Suprapubic skin (tissue), 4 donors: ENCODE measurements at regions not wholly inside any gene's neighbourhood (a gene's known extent, or its start where the extent isn't known, plus 50 kb on each side); places are given as distances from the start of the nearest gene placed in this dataset.

Experiments
- DNase-seq, 2 donors: peaks; one replicate each; pipeline ENCODE4 v3.0.0-alpha.2; 2019; ENCODE audit warnings: low spot score in 2 of 2
- H3K27ac ChIP-seq: fragments of 200-600 bp; sonication (generic); one replicate; pipeline ENCODE4 v1.5.1; 2019
- H3K27me3 ChIP-seq: fragments of 200-600 bp; sonication (generic); one replicate; pipeline ENCODE4 v1.5.1; 2019
- H3K36me3 ChIP-seq: fragments of 200-600 bp; sonication (generic); one replicate; pipeline ENCODE4 v1.5.1; 2019
- H3K4me1 ChIP-seq: fragments of 200-600 bp; sonication (generic); one replicate; pipeline ENCODE4 v1.5.1; 2019
- H3K4me3 ChIP-seq: fragments of 200-600 bp; sonication (generic); one replicate; pipeline ENCODE4 v1.5.1; 2019; ENCODE audit warnings: mild to moderate bottlenecking
- H3K9me3 ChIP-seq: fragments of 200-600 bp; sonication (generic); one replicate; pipeline ENCODE4 v1.5.1; 2019
- CTCF ChIP-seq, 2 donors: fragments of 200-600 bp in 1 of 2; fragments of 450-650 bp in 1 of 2; sonication (generic) in 1 of 2; IDR thresholded peaks; one replicate each; pipeline ENCODE4 v1.5.1; 2016 to 2019; ENCODE audit warnings: antibody characterized with exemption in 2 of 2, mild to moderate bottlenecking in 1 of 2, moderate library complexity in 1 of 2
- EP300 ChIP-seq: sonication (generic); formaldehyde crosslinking; IDR thresholded peaks from one replicate; pipeline ENCODE4 v1.6.1; 2017; ENCODE audit warnings: antibody characterized with exemption
- POLR2A ChIP-seq, 2 donors: fragments of 450-650 bp; IDR thresholded peaks; one replicate each; pipeline ENCODE4 v1.6.1; 2017; ENCODE audit warnings: antibody characterized with exemption in 2 of 2, mild to moderate bottlenecking in 2 of 2, moderate library complexity in 2 of 2
- POLR2AphosphoS5 ChIP-seq, 3 donors: sonication (generic); formaldehyde crosslinking; IDR thresholded peaks; one replicate each; pipeline ENCODE4 v1.6.1; 2017; ENCODE audit warnings: antibody characterized with exemption in 3 of 3
- WGBS: methylation state at CpG from one replicate; pipeline ENCODE4 v1.1.5; 2018; 5-methylcytosine and 5-hydroxymethylcytosine counted together

GRCh38 chr15:93989440-93989998 is 241.8 kb upstream of the MCTP2 start:
- no peak overlapping the region for H3K27ac ChIP-seq
- H3K4me1 ChIP-seq: no peaks in the 10 kb centered on the region
- H3K27me3 ChIP-seq: no peaks in the 10 kb centered on the region
- TF ChIP-seq POLR2A (IDR thresholded peaks at IDR 0.05) (no peak), CTCF (IDR thresholded peaks at IDR 0.05) (no peak), EP300 (no peak), POLR2AphosphoS5 (IDR thresholded peaks at IDR 0.05) (no peak)
- no peaks in the 10 kb centered on the region for H3K9me3 ChIP-seq
- 88% methylated on average over 4 of the region's 4 CpGs for WGBS
- H3K4me3 ChIP-seq: no peak overlapping the region
- no peak for DNase-seq
- no peaks in the 10 kb centered on the region for H3K36me3 ChIP-seq

GRCh38 chr15:93987068-93987467 is 244.3 kb upstream of the MCTP2 start:
- H3K4me1 ChIP-seq: peaks cover 4% of the 10 kb centered on the region
- no peaks in the 10 kb centered on the region for H3K27me3 ChIP-seq
- no peaks in the 10 kb centered on the region for H3K9me3 ChIP-seq
- H3K27ac ChIP-seq: no peak overlapping the region
- 85% methylated on average over 5 of the region's 5 CpGs for WGBS
- no peak for TF ChIP-seq POLR2AphosphoS5 (IDR thresholded peaks at IDR 0.05)
- no peak for TF ChIP-seq EP300
- no peak for TF ChIP-seq CTCF (IDR thresholded peaks at IDR 0.05)
- no peak for TF ChIP-seq POLR2A (IDR thresholded peaks at IDR 0.05)
- no peak overlapping the region for H3K4me3 ChIP-seq
- DNase-seq: no peak
- H3K36me3 ChIP-seq: no peaks in the 10 kb centered on the region

- Histone ChIP-seq H3K9me3 (no peaks in the 10 kb centered on the region), H3K4me1 (peaks cover 8% of the 10 kb centered on the region), H3K27ac (no peak overlapping the region), H3K36me3 (no peaks in the 10 kb centered on the region), H3K27me3 (no peaks in the 10 kb centered on the region), H3K4me3 (no peak overlapping the region)
- TF ChIP-seq CTCF (IDR thresholded peaks at IDR 0.05) (no peak), POLR2AphosphoS5 (IDR thresholded peaks at IDR 0.05) (no peak), POLR2A (IDR thresholded peaks at IDR 0.05) (no peak), EP300 (no peak)
- 74% methylated on average over 3 of the region's 3 CpGs for WGBS
- no peak for DNase-seq
Observed at GRCh38 chr15:93986400-93986984, 244.9 kb upstream of the MCTP2 start.

- Histone ChIP-seq H3K27ac (no peak overlapping the region), H3K4me1 (peaks cover 8% of the 10 kb centered on the region), H3K27me3 (no peaks in the 10 kb centered on the region), H3K36me3 (no peaks in the 10 kb centered on the region), H3K9me3 (no peaks in the 10 kb centered on the region), H3K4me3 (no peak overlapping the region)
- TF ChIP-seq POLR2AphosphoS5 (IDR thresholded peaks at IDR 0.05) (no peak), POLR2A (IDR thresholded peaks at IDR 0.05) (no peak), EP300 (no peak), CTCF (IDR thresholded peaks at IDR 0.05) (no peak)
- no peak for DNase-seq
- WGBS: 60% methylated on average over 5 of the region's 5 CpGs
Observed at GRCh38 chr15:93985925-93986324, 245.4 kb upstream of the MCTP2 start.

- H3K4me3 ChIP-seq: no peak overlapping the region
- H3K4me1 ChIP-seq: peaks cover 9% of the 10 kb centered on the region
- no peaks in the 10 kb centered on the region for H3K27me3 ChIP-seq
- 95% methylated on average over 5 of the region's 5 CpGs for WGBS
- no peaks in the 10 kb centered on the region for H3K9me3 ChIP-seq
- DNase-seq: no peak
- TF ChIP-seq POLR2AphosphoS5 (IDR thresholded peaks at IDR 0.05): no peak
- no peak for TF ChIP-seq EP300
- TF ChIP-seq CTCF (IDR thresholded peaks at IDR 0.05): no peak
- TF ChIP-seq POLR2A (IDR thresholded peaks at IDR 0.05): no peak
- no peaks in the 10 kb centered on the region for H3K36me3 ChIP-seq
- no peak overlapping the region for H3K27ac ChIP-seq
Observed at GRCh38 chr15:93985176-93985575, 246.2 kb upstream of the MCTP2 start.
